HCT116 (cell line): ENCODE measurements at regions not wholly inside any gene's neighbourhood (a gene's known extent, or its start where the extent isn't known, plus 50 kb on each side); places are given as distances from the start of the nearest gene placed in this dataset.

Experiments used
- ATAC-seq: fragments of 200-7000 bp; cut with Tn5 transposase; 2 replicates; pipeline ENCODE4 v1.9.1; 2020; ENCODE audit warnings: mild to moderate bottlenecking, moderate library complexity
- BruUV-seq: library from RNA; stranded (reverse); fragments of 400-500 nt; replicated peaks from 2 replicates; lab custom pipeline; 2021; lab: Mats Ljungman, UMichigan
- CTCF ChIA-PET: fragments of 300-600 bp; sonication (Branson Sonifier 250); formaldehyde crosslinking; loops from one replicate; lab custom pipeline; 2021; ENCODE audit warnings: antibody characterized with exemption; lab: Charles Lee
- POLR2A ChIA-PET: fragments of 300-600, 350-600 bp; sonication (Branson Sonifier 250); formaldehyde crosslinking; loops from one replicate; lab custom pipeline; 2021; ENCODE audit warnings: antibody characterized with exemption; lab: Charles Lee
- RAD21 ChIA-PET, 2 experiments: fragments of 300-600 bp; sonication (Branson Sonifier 250); formaldehyde crosslinking; loops; one replicate each; lab custom pipeline; 2023; ENCODE audit warnings: low total read pairs in 2 of 2; ENCODE audit not compliant: uncharacterized antibody in 2 of 2, unreplicated experiment in 2 of 2, low non-redundant PET in 1 of 2; lab: Charles Lee
- DNase-seq: peaks from one replicate; pipeline ENCODE4 v3.0.0-alpha.2; 2010; ENCODE audit warnings: low read depth, low spot score
- H2AFZ ChIP-seq: fragments of 200-600 bp; shearing (Covaris generic), sonication (generic); 2 replicates; pipeline ENCODE4 v1.6.1; 2017; ENCODE audit warnings: low read depth, mixed run types, mixed read lengths, antibody characterized with exemption, low read length; ENCODE audit not compliant: poor library complexity, severe bottlenecking
- H3K27ac ChIP-seq: 2 replicates; pipeline ENCODE4 v1.5.1; 2012; ENCODE audit warnings: low read depth, low read length
- H3K27me3 ChIP-seq: fragments of 200-600 bp; sonication (generic); 2 replicates; pipeline ENCODE4 v1.6.1; 2016; ENCODE audit warnings: mixed run types, low read length, mixed read lengths; ENCODE audit not compliant: insufficient read depth
- H3K36me3 ChIP-seq, 2 experiments: fragments of 200-500 bp in 1 of 2; fragments of 200-600 bp in 1 of 2; sonication (Bioruptor generic) in 1 of 2; sonication (generic) in 1 of 2; 2 replicates each; pipeline versions ENCODE4 v1.5.1 to v1.6.1; 2014 to 2016; ENCODE audit warnings: low read length in 2 of 2, inconsistent platforms in 1 of 2, mixed read lengths in 1 of 2, mixed run types in 1 of 2; ENCODE audit not compliant: insufficient read depth in 2 of 2, control insufficient read depth in 1 of 2
- H3K4me1 ChIP-seq, 2 experiments: fragments of 200-600 bp in 1 of 2; sonication (generic) in 1 of 2; 2 replicates each; pipeline versions ENCODE4 v1.5.1 to v1.6.1; 2012 to 2017; ENCODE audit warnings: low read length in 2 of 2, inconsistent platforms in 1 of 2, mild to moderate bottlenecking in 1 of 2, mixed read lengths in 1 of 2, mixed run types in 1 of 2, moderate library complexity in 1 of 2; ENCODE audit not compliant: insufficient read depth in 2 of 2, control insufficient read depth in 1 of 2
- H3K4me2 ChIP-seq: fragments of 200-600 bp; sonication (generic); 2 replicates; pipeline ENCODE4 v1.6.1; 2017; ENCODE audit warnings: mixed run types, low read length, mixed read lengths
- H3K4me3 ChIP-seq, 2 experiments: fragments of 200-600 bp in 1 of 2; sonication (generic) in 1 of 2; replicated peaks in 1 of 2; 2 replicates each; pipeline ENCODE4 v1.5.1; 2011 to 2016; ENCODE audit warnings: low read length in 2 of 2, control low read depth in 1 of 2, low read depth in 1 of 2, mild to moderate bottlenecking in 1 of 2, mixed read lengths in 1 of 2, mixed run types in 1 of 2
- H3K79me2 ChIP-seq: fragments of 200-600 bp; sonication (generic); 2 replicates; pipeline ENCODE4 v1.6.1; 2017; ENCODE audit warnings: mild to moderate bottlenecking, mixed run types, low read length, moderate library complexity, mixed read lengths; ENCODE audit not compliant: insufficient read depth
- H3K9ac ChIP-seq: fragments of 200-600 bp; sonication (generic); 2 replicates; pipeline ENCODE4 v1.6.1; 2016; ENCODE audit warnings: low read length, mixed read lengths
- H3K9me2 ChIP-seq: fragments of 200-600 bp; sonication (generic), shearing (Covaris generic); 2 replicates; pipeline ENCODE4 v1.6.1; 2017; ENCODE audit warnings: mixed run types, mild to moderate bottlenecking, moderate library complexity; ENCODE audit not compliant: insufficient read depth
- H3K9me3 ChIP-seq, 2 experiments: fragments of 200-500 bp in 1 of 2; fragments of 200-600 bp in 1 of 2; sonication (Bioruptor generic) in 1 of 2; sonication (generic) in 1 of 2; 2 replicates each; pipeline ENCODE4 v1.6.1; 2014 to 2017; ENCODE audit warnings: low read length in 2 of 2, mixed read lengths in 2 of 2, inconsistent platforms in 1 of 2, low read depth in 1 of 2, mild to moderate bottlenecking in 1 of 2, mixed run types in 1 of 2, moderate library complexity in 1 of 2; ENCODE audit not compliant: control insufficient read depth in 1 of 2, insufficient read depth in 1 of 2
- H4K20me1 ChIP-seq: fragments of 200-600 bp; sonication (generic), shearing (Covaris generic); 2 replicates; pipeline ENCODE4 v1.6.1; 2017; ENCODE audit warnings: mixed run types, mild to moderate bottlenecking, moderate library complexity; ENCODE audit not compliant: insufficient read depth
- CBX3 ChIP-seq: IDR thresholded peaks from 2 replicates; pipeline ENCODE4 v1.6.1; 2012; ENCODE audit warnings: low read depth
- CEBPB ChIP-seq: IDR thresholded peaks from 2 replicates; pipeline ENCODE4 v1.6.1; 2012; ENCODE audit warnings: low read depth
- EGR1 ChIP-seq: IDR thresholded peaks from 2 replicates; pipeline ENCODE4 v1.6.1; 2012; ENCODE audit warnings: low read depth
- ELF1 ChIP-seq: IDR thresholded peaks from 2 replicates; pipeline ENCODE4 v1.6.1; 2012; ENCODE audit warnings: low read depth, borderline replicate concordance
- EZH2 ChIP-seq: fragments of 200-600 bp; sonication (generic); IDR thresholded peaks from 2 replicates; pipeline ENCODE4 v1.6.1; 2017; ENCODE audit warnings: antibody characterized with exemption, mixed run types
- RAD21 ChIP-seq: IDR thresholded peaks from 2 replicates; pipeline ENCODE4 v1.6.1; 2012; ENCODE audit warnings: low read depth, mild to moderate bottlenecking
- SIN3A ChIP-seq: IDR thresholded peaks from 2 replicates; pipeline ENCODE4 v1.6.1; 2012; ENCODE audit warnings: low read depth
- ZNF274 ChIP-seq: fragments of 200-500 bp; sonication (Bioruptor generic); IDR thresholded peaks from 2 replicates; pipeline ENCODE4 v1.6.1; 2014; ENCODE audit warnings: mild to moderate bottlenecking, low read depth, low read length, inconsistent platforms
- intact Hi-C: fragments of 100-400 bp; cut with micrococcal nuclease; formaldehyde crosslinking; loops from 2 replicates; pipeline ENCODE4 v1.10.0; 2022
- TF ChIP-seq, protein P1 (sequence below), 3 experiments: fragments of 200-600 bp in 1 of 3; sonication (generic) in 1 of 3; IDR thresholded peaks in 2 of 3; conservative IDR thresholded peaks in 1 of 3; 2 replicates each; pipeline ENCODE4 v1.5.1; 2012 to 2017; ENCODE audit warnings: low read depth in 2 of 3, low read length in 2 of 3, antibody characterized with exemption in 1 of 3, borderline replicate concordance in 1 of 3, control low read depth in 1 of 3, mild to moderate bottlenecking in 1 of 3, mixed read lengths in 1 of 3, mixed run types in 1 of 3, moderate library complexity in 1 of 3; ENCODE audit not compliant: insufficient read depth in 1 of 3
- TF ChIP-seq, protein P2 (sequence below): IDR thresholded peaks from 2 replicates; pipeline ENCODE4 v1.6.1; 2012
- TF ChIP-seq, protein P3 (sequence below): IDR thresholded peaks from 2 replicates; pipeline ENCODE4 v1.6.1; 2012; ENCODE audit warnings: low read depth

DNA sequence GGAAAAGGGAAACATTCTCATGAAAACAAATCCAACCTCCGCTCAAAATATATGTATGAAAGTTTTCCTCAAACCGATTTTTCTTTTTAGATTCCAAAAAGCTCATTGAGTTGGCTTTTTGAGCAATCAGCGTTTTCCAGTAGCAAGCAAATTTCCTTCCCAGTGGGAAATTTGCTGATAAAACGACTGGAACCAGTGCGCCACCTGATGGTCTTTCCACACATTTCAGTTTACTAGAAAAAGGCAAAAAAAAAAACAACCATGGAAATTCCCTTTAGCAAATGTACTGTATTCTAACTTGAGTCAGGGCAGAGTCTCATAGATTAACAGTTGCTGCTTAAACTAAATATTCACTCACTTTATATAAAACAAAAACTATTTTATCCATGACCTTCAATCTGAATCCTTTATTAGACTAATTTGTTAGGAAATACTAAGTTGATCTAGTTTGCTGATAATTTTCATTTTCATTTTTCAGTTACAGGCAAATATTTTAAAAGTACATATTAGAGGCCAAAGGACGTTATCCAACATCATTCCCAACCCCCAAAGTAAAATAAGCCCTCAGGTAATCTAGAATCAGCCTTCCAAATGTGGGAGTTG is 271.5 kb downstream of the FOXA2 start:
- intact Hi-C loops = loop anchor here (1.0 to 5.0 kb wide), 3 partner anchors 516 to 1476 kb away; no protein-coding TSS in a partner anchor
- no peak for ATAC-seq
- H4K20me1 ChIP-seq = no peaks in the 10 kb centered on the region
- no peaks in the 10 kb centered on the region for H3K9me3 ChIP-seq
- H3K4me2 ChIP-seq = no peak overlapping the region
- H2AFZ ChIP-seq = no peak overlapping the region
- H3K27ac ChIP-seq = no peak overlapping the region
- no peaks in the 10 kb centered on the region for H3K9me2 ChIP-seq
- peak; percentile 23 for DNase-seq
- TF ChIP-seq, protein P1, sequence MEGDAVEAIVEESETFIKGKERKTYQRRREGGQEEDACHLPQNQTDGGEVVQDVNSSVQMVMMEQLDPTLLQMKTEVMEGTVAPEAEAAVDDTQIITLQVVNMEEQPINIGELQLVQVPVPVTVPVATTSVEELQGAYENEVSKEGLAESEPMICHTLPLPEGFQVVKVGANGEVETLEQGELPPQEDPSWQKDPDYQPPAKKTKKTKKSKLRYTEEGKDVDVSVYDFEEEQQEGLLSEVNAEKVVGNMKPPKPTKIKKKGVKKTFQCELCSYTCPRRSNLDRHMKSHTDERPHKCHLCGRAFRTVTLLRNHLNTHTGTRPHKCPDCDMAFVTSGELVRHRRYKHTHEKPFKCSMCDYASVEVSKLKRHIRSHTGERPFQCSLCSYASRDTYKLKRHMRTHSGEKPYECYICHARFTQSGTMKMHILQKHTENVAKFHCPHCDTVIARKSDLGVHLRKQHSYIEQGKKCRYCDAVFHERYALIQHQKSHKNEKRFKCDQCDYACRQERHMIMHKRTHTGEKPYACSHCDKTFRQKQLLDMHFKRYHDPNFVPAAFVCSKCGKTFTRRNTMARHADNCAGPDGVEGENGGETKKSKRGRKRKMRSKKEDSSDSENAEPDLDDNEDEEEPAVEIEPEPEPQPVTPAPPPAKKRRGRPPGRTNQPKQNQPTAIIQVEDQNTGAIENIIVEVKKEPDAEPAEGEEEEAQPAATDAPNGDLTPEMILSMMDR (IDR thresholded peaks at IDR 0.05 in 2 of 3, conservative IDR thresholded peaks at IDR 0.05 in 1 of 3; ENCODE audit: borderline replicate concordance in 1 of 3, insufficient read depth in 1 of 3, low read depth in 2 of 3, low read length in 2 of 3) = peak; percentile 21 to 73 (median 64); a peak in 5 of 6 replicates
- TF ChIP-seq ELF1 = no peak
- no peak for TF ChIP-seq EGR1
- peak; percentile 54 for TF ChIP-seq RAD21
- ChIA-PET RAD21 (no interaction called here), POLR2A (no interaction called here), CTCF (interaction anchor here (0.7 to 1.4 kb wide), 4 partner anchors 8 to 593 kb away, joined by 3 to 7 read pairs (median 4); no protein-coding TSS in a partner anchor)
- no peak overlapping the region for H3K9ac ChIP-seq
- H3K36me3 ChIP-seq = no peaks in the 10 kb centered on the region
- H3K4me3 ChIP-seq = no peak overlapping the region
- H3K4me1 ChIP-seq = no peaks in the 10 kb centered on the region
- no peaks in the 10 kb centered on the region for H3K79me2 ChIP-seq
- peaks cover 28% of the 10 kb centered on the region for H3K27me3 ChIP-seq
- no TSS peak for BruUV-seq

DNA sequence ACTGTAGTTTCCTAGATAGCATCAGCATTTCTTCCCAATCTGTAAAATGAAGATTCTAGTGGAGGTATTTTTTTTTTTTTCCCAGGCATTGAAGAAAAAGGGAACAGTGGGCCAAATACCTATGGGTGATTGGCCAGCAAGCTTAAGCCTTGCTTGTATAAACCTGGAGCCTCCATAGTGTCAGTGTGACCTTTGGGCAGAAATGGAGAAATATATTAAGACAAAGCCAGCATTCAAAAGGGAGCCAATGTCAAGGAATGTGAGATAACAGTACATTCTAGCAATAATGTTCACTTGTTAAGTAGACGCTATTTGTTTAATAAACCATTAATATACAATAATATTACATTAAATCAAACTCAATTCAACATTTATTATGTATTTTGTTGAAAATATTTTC is 275.4 kb downstream of the FOXA2 start:
- ChIA-PET RAD21 (no interaction called here), POLR2A (no interaction called here), CTCF (no interaction called here)
- Histone ChIP-seq H2AFZ (no peak overlapping the region), H3K9me2 (no peaks in the 10 kb centered on the region), H3K4me3 (no peak overlapping the region), H3K27ac (no peak overlapping the region), H4K20me1 (no peaks in the 10 kb centered on the region), H3K79me2 (no peaks in the 10 kb centered on the region), H3K9ac (no peak overlapping the region), H3K36me3 (no peaks in the 10 kb centered on the region), H3K4me2 (no peak overlapping the region), H3K27me3 (peaks cover 29% of the 10 kb centered on the region), H3K4me1 (no peaks in the 10 kb centered on the region), H3K9me3 (no peaks in the 10 kb centered on the region)
- intact Hi-C loops = no loop called here
- BruUV-seq = no TSS peak
- no peak for ATAC-seq
- DNase-seq = no peak
- TF ChIP-seq CBX3 (no peak), EGR1 (no peak), SIN3A (no peak), EZH2 (no peak), RAD21 (no peak), ZNF274 (no peak), CEBPB (no peak)
- TF ChIP-seq, protein P1 (IDR thresholded peaks at IDR 0.05 in 2 of 3, conservative IDR thresholded peaks at IDR 0.05 in 1 of 3; ENCODE audit: borderline replicate concordance in 1 of 3, insufficient read depth in 1 of 3, low read depth in 2 of 3, low read length in 2 of 3) = no peak
- TF ChIP-seq, protein P2, sequence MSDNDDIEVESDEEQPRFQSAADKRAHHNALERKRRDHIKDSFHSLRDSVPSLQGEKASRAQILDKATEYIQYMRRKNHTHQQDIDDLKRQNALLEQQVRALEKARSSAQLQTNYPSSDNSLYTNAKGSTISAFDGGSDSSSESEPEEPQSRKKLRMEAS = no peak
- TF ChIP-seq, protein P3, sequence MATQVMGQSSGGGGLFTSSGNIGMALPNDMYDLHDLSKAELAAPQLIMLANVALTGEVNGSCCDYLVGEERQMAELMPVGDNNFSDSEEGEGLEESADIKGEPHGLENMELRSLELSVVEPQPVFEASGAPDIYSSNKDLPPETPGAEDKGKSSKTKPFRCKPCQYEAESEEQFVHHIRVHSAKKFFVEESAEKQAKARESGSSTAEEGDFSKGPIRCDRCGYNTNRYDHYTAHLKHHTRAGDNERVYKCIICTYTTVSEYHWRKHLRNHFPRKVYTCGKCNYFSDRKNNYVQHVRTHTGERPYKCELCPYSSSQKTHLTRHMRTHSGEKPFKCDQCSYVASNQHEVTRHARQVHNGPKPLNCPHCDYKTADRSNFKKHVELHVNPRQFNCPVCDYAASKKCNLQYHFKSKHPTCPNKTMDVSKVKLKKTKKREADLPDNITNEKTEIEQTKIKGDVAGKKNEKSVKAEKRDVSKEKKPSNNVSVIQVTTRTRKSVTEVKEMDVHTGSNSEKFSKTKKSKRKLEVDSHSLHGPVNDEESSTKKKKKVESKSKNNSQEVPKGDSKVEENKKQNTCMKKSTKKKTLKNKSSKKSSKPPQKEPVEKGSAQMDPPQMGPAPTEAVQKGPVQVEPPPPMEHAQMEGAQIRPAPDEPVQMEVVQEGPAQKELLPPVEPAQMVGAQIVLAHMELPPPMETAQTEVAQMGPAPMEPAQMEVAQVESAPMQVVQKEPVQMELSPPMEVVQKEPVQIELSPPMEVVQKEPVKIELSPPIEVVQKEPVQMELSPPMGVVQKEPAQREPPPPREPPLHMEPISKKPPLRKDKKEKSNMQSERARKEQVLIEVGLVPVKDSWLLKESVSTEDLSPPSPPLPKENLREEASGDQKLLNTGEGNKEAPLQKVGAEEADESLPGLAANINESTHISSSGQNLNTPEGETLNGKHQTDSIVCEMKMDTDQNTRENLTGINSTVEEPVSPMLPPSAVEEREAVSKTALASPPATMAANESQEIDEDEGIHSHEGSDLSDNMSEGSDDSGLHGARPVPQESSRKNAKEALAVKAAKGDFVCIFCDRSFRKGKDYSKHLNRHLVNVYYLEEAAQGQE = no peak
